Omental fat pad (tissue), 3 donors: ENCODE measurements at regions not wholly inside any gene's neighbourhood (a gene's known extent, or its start where the extent isn't known, plus 50 kb on each side); places are given as distances from the start of the nearest gene placed in this dataset.

Source experiments
- ATAC-seq: fragments of 150-250 bp; one replicate; pipeline ENCODE4 v1.9.1; 2016; ENCODE audit warnings: mild to moderate bottlenecking, moderate library complexity; ENCODE audit not compliant: low FRiP score
- DNase-seq: peaks from one replicate; pipeline ENCODE4 v3.0.0-alpha.2; 2019; ENCODE audit warnings: low spot score
- CTCF ChIP-seq, 3 donors: fragments of 450-650 bp; IDR thresholded peaks; one replicate each; pipeline ENCODE4 v1.5.1; 2016 to 2017; ENCODE audit warnings: antibody characterized with exemption in 3 of 3, mild to moderate bottlenecking in 3 of 3, moderate library complexity in 2 of 3

- ATAC-seq (no peak), DNase-seq (no peak)
These were observed 178.1 kb upstream of the POM121L12 start for GRCh38 chr7:52857367-52857766.

GRCh38 chr7:52854681-52855080 lies 180.8 kb upstream of the POM121L12 start:
- DNase-seq (no peak), ATAC-seq (no peak)
- no peak for TF ChIP-seq CTCF (IDR thresholded peaks at IDR 0.05)

More at GRCh38 chr7:52857367-52857766, 178.1 kb upstream of the POM121L12 start:
- TF ChIP-seq CTCF (IDR thresholded peaks at IDR 0.05): no peak

GRCh38 chr7:52851547-52851946 lies 183.9 kb upstream of the POM121L12 start:
- TF ChIP-seq CTCF (IDR thresholded peaks at IDR 0.05): no peak
- ATAC-seq (no peak), DNase-seq (no peak)

- ATAC-seq (no peak), DNase-seq (no peak)
- no peak for TF ChIP-seq CTCF (IDR thresholded peaks at IDR 0.05)
These were observed 192.0 kb upstream of the POM121L12 start for GRCh38 chr7:52843436-52843835.

- ATAC-seq (no peak), DNase-seq (no peak)
- TF ChIP-seq CTCF (IDR thresholded peaks at IDR 0.05): no peak
These were observed 193.1 kb upstream of the POM121L12 start for GRCh38 chr7:52842202-52842900.

GRCh38 chr7:52838981-52839411 lies 196.4 kb upstream of the POM121L12 start:
- DNase-seq (no peak), ATAC-seq (peak; percentile 84)
- no peak for TF ChIP-seq CTCF (IDR thresholded peaks at IDR 0.05)

GRCh38 chr7:52831321-52831720 lies 204.1 kb upstream of the POM121L12 start:
- ATAC-seq (no peak), DNase-seq (no peak)
- TF ChIP-seq CTCF (IDR thresholded peaks at IDR 0.05): no peak
